ENCODE measurements at regions not wholly inside any gene's neighbourhood (a gene's known extent, or its start where the extent isn't known, plus 50 kb on each side); places are given as distances from the start of the nearest gene placed in this dataset.

GRCh38 chr2:67286981-67287759 is 110.0 kb upstream of the ETAA1 start:
- no peak for DNase-seq

- no peak for DNase-seq
Measured at GRCh38 chr2:67289271-67289670, 107.9 kb upstream of the ETAA1 start.

- DNase-seq: no peak
Measured at GRCh38 chr2:67289921-67290371, 107.2 kb upstream of the ETAA1 start.

- no peak for DNase-seq
Measured at GRCh38 chr2:67290451-67291290, 106.5 kb upstream of the ETAA1 start.

- DNase-seq: no peak
Measured at GRCh38 chr2:67294218-67294617, 102.9 kb upstream of the ETAA1 start.

GRCh38 chr2:67295406-67295805 is 101.7 kb upstream of the ETAA1 start:
- no peak for DNase-seq

GRCh38 chr2:67295851-67296250 is 101.3 kb upstream of the ETAA1 start:
- DNase-seq: peak in 15 of 56 donors; percentile 0 to 31 (median 5)

GRCh38 chr2:67304300-67304890 is 92.7 kb upstream of the ETAA1 start:
- no peak for DNase-seq

GRCh38 chr2:67309281-67309680 is 87.9 kb upstream of the ETAA1 start:
- DNase-seq: no peak

- no peak for DNase-seq
Measured at GRCh38 chr2:67311536-67311935, 85.6 kb upstream of the ETAA1 start.

GRCh38 chr2:67312871-67313270 is 84.3 kb upstream of the ETAA1 start:
- no peak for DNase-seq

GRCh38 chr2:67313536-67313935 is 83.6 kb upstream of the ETAA1 start:
- DNase-seq: no peak

GRCh38 chr2:67318031-67318430 is 79.1 kb upstream of the ETAA1 start:
- no peak for DNase-seq

GRCh38 chr2:67318563-67318962 is 78.6 kb upstream of the ETAA1 start:
- DNase-seq: no peak

GRCh38 chr2:67318993-67319481 is 78.1 kb upstream of the ETAA1 start:
- DNase-seq: no peak

GRCh38 chr2:67320861-67321587 is 76.1 kb upstream of the ETAA1 start:
- no peak for DNase-seq

GRCh38 chr2:67321588-67321903 is 75.6 kb upstream of the ETAA1 start:
- no peak for DNase-seq

GRCh38 chr2:67322353-67323001 is 74.7 kb upstream of the ETAA1 start:
- DNase-seq: peak in 12 of 56 donors; percentile 0 to 23 (median 2)

GRCh38 chr2:67323209-67323991 is 73.7 kb upstream of the ETAA1 start:
- DNase-seq: no peak

GRCh38 chr2:67329513-67329912 is 67.6 kb upstream of the ETAA1 start:
- DNase-seq: no peak

All from nucleus accumbens (tissue), 56 donors.